GM12892 (cell line): ENCODE measurements at regions not wholly inside any gene's neighbourhood (a gene's known extent, or its start where the extent isn't known, plus 50 kb on each side); places are given as distances from the start of the nearest gene placed in this dataset.

ENCODE experiments used
- POLR2A ChIP-seq: IDR thresholded peaks from 2 replicates; pipeline ENCODE4 v1.6.1; 2011; ENCODE audit warnings: low read depth, low read length, control low read depth
- POLR2AphosphoS5 ChIP-seq: IDR thresholded peaks from 2 replicates; pipeline ENCODE4 v1.6.1; 2011; ENCODE audit warnings: low read depth, low read length, control low read depth

DNA sequence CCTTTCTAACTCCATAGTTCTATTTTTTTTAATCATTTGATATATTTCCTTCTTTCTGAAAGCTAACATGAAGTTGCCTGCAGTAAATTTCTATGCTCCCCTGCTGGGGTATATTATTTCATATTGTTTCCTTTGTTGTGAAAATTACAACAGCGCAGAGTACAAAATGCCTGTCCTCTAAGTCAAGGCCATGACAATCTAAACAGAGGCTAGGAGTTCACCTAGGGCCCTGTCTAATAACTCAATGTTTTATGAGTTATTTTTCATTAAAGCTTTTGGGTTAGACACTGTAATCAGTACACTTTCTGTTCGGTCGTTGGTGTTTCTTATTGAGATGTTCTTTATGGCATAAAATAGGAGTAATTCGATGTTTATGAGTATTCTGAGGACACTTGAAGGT is 111.2 kb downstream of the OSR1 start:
- no peak for TF ChIP-seq POLR2AphosphoS5
- no peak for TF ChIP-seq POLR2A
